ENCODE measurements at regions not wholly inside any gene's neighbourhood (a gene's known extent, or its start where the extent isn't known, plus 50 kb on each side); places are given as distances from the start of the nearest gene placed in this dataset.

DNA sequence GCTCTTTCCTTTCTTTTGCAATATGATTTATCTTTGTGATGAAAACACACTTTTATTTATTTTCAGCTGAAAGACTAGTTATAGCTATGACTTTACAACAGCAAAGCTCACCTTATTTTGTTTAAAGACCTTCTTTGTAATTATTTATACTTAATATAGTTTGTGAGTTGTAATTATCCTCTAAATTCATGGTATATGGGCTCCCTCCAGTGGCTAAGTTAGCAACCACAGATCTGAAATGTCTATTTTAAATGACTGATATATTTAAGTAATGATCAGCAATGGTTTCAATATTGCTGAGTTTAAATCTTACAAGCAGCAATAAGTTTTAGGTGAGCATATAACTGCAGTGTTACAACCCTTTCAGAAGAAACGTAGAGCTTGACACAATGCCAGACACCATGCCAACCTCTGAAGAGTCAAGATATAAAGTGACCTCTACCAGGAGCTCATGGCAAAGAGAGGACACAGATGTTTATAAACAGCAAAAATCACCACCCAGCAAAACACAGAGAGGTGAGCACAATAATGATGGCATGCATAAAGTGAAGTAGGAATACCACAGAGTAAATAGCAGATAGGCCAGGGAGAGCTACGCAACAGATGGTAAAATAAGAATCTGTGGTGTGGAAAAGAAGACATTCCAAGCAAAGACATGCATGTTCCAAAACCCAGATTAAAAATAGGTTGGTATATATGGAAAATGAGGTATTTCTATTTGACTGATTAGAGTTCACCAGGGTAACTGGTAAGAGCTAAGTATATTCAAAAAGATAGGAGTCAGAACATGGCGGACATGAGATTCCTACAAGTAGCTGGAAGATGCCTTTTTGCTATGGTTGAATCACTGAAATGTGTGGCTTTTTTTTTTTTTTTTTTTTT, 143.7 kb upstream of the ZNF385D start:
- intact Hi-C loops (cut with micrococcal nuclease): loop anchor here (2.0 kb wide), 1 partner anchor 142 kb away; no protein-coding TSS in a partner anchor
- TF ChIP-seq, protein P1, sequence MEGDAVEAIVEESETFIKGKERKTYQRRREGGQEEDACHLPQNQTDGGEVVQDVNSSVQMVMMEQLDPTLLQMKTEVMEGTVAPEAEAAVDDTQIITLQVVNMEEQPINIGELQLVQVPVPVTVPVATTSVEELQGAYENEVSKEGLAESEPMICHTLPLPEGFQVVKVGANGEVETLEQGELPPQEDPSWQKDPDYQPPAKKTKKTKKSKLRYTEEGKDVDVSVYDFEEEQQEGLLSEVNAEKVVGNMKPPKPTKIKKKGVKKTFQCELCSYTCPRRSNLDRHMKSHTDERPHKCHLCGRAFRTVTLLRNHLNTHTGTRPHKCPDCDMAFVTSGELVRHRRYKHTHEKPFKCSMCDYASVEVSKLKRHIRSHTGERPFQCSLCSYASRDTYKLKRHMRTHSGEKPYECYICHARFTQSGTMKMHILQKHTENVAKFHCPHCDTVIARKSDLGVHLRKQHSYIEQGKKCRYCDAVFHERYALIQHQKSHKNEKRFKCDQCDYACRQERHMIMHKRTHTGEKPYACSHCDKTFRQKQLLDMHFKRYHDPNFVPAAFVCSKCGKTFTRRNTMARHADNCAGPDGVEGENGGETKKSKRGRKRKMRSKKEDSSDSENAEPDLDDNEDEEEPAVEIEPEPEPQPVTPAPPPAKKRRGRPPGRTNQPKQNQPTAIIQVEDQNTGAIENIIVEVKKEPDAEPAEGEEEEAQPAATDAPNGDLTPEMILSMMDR (IDR thresholded peaks at IDR 0.05; ENCODE audit: borderline replicate concordance): peak; percentile 85
- peaks cover 9% of the 10 kb centered on the region for H3K4me1 ChIP-seq
- no peaks in the 10 kb centered on the region for H3K36me3 ChIP-seq
- H3K9me3 ChIP-seq (replicated peaks): no peaks in the 10 kb centered on the region
- H3K27ac ChIP-seq (replicated peaks): peak overlapping the region; percentile 11
- DNase-seq: no peak
- no peak overlapping the region for H3K4me3 ChIP-seq
- no peaks in the 10 kb centered on the region for H3K27me3 ChIP-seq (ENCODE audit: low read depth)

DNA sequence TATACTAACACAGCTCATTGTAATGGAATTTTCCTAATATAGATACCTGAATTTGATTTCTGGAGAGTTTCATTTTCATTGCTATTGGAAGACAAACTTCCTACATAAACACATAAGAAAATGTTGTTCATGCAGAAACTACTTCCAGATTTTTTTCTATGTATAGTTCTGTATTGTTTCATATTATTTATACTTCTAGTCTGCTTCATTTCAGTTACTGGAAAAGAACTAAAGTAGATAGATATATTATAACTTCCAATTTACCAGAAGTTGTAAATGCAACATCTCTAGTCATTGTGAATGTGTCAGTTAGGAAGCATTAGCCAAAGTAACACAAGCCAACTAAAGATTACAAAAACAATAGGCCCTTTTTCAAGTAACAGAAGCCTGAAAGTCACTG, 147.3 kb upstream of the ZNF385D start:
- no peak for DNase-seq
- Histone ChIP-seq H3K36me3 (no peaks in the 10 kb centered on the region), H3K4me1 (peaks cover 9% of the 10 kb centered on the region), H3K27me3 (ENCODE audit: low read depth) (no peaks in the 10 kb centered on the region), H3K9me3 (replicated peaks) (no peaks in the 10 kb centered on the region), H3K27ac (replicated peaks) (no peak overlapping the region), H3K4me3 (no peak overlapping the region)
- TF ChIP-seq, protein P1 (IDR thresholded peaks at IDR 0.05; ENCODE audit: borderline replicate concordance): no peak
- intact Hi-C loops (cut with micrococcal nuclease): no loop called here

DNA sequence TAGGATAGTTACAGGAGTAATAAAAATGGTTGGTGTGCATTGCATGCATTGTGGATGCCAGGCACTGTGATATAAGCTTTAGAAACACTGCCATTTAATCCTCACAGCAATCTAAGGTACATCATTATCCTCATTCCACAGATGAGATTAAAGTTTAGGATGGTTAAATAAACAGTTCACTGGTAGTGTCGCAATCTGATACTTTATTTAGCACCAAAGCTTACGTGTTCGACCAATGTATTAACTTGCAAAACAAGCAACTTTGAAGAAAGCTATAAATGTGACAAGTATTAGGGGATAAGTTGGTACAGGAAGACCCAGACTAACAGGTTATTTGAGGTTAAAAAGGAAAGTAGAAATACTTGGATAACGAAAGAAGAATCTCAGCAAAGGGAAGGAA, 150.5 kb upstream of the ZNF385D start:
- intact Hi-C loops (cut with micrococcal nuclease): no loop called here
- Histone ChIP-seq H3K9me3 (replicated peaks) (no peaks in the 10 kb centered on the region), H3K27ac (replicated peaks) (no peak overlapping the region), H3K4me3 (no peak overlapping the region), H3K27me3 (ENCODE audit: low read depth) (no peaks in the 10 kb centered on the region), H3K36me3 (no peaks in the 10 kb centered on the region), H3K4me1 (no peaks in the 10 kb centered on the region)
- TF ChIP-seq, protein P1 (IDR thresholded peaks at IDR 0.05; ENCODE audit: borderline replicate concordance): no peak
- no peak for DNase-seq

DNA sequence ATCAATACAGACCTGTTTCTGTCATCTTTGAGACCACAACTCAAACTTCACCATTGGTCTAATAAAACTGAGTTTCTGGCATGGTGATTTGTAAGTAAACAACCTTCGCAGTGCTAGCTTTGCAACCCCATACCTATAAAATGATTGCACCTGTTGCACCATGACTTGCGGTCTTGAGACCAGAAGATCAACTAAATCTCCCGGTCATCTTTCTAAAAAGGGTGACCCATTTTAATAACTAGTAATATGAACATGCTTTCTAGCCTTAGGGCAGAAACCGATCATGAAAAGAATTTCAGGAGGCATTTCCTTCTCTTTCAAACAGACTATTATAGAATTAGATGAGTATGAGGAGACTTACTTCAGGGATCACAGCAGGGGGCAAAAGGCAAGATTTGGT, 151.9 kb upstream of the ZNF385D start:
- H3K27me3 ChIP-seq (ENCODE audit: low read depth): no peaks in the 10 kb centered on the region
- intact Hi-C loops (cut with micrococcal nuclease): no loop called here
- TF ChIP-seq, protein P1 (IDR thresholded peaks at IDR 0.05; ENCODE audit: borderline replicate concordance): no peak

DNA sequence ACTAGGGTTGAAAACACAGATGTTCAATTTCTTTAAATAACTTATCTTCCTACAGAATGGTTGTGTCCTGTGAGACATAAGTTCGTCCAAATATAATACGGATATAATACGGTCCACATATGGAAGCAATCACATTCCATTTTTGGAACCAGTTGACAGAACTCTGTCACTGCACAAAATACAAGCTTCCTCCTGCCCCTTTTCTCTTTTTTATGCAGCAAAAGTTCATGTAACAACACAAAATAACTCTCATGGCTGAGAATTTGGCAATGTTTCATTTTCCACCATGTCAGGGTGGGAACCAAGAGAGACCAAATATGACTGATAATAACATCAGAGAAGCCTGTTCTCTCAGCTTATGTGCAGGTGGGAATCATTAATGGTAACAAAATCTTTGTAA, 158.1 kb upstream of the ZNF385D start:
- H3K27me3 ChIP-seq (ENCODE audit: low read depth): no peaks in the 10 kb centered on the region
- intact Hi-C loops (cut with micrococcal nuclease): no loop called here
- H3K9me3 ChIP-seq (replicated peaks): no peaks in the 10 kb centered on the region
- H3K27ac ChIP-seq (replicated peaks): no peak overlapping the region
- no peak for DNase-seq
- TF ChIP-seq, protein P1 (IDR thresholded peaks at IDR 0.05; ENCODE audit: borderline replicate concordance): no peak
- no peak overlapping the region for H3K4me3 ChIP-seq
- no peaks in the 10 kb centered on the region for H3K36me3 ChIP-seq
- peaks cover 10% of the 10 kb centered on the region for H3K4me1 ChIP-seq

More for the DNA sequence above, 151.9 kb upstream of the ZNF385D start:
- no peaks in the 10 kb centered on the region for H3K4me1 ChIP-seq
- no peaks in the 10 kb centered on the region for H3K36me3 ChIP-seq
- DNase-seq: no peak
- H3K9me3 ChIP-seq (replicated peaks): no peaks in the 10 kb centered on the region
- H3K4me3 ChIP-seq: no peak overlapping the region
- no peak overlapping the region for H3K27ac ChIP-seq (replicated peaks)

Measured in left ventricle myocardium inferior (tissue), 1 donor.